CD4-positive, alpha-beta T cell treated with Interleukin-21 for 1 hour (primary cell): ENCODE measurements at regions not wholly inside any gene's neighbourhood (a gene's known extent, or its start where the extent isn't known, plus 50 kb on each side); places are given as distances from the start of the nearest gene placed in this dataset.

ENCODE experiments used
- DNase-seq: peaks from one replicate; pipeline ENCODE4 v3.0.0-alpha.2; 2020

- no peak for DNase-seq
Observed at GRCh38 chr6:109295109-109295773, 87.0 kb downstream of the CD164 start.

- DNase-seq, result no peak
Observed at GRCh38 chr6:109292983-109293586, 89.2 kb downstream of the CD164 start.

GRCh38 chr6:109292420-109292819, 89.8 kb downstream of the CD164 start:
- no peak for DNase-seq

GRCh38 chr6:109291902-109292301, 90.4 kb downstream of the CD164 start:
- no peak for DNase-seq

GRCh38 chr6:109290143-109290931, 91.9 kb downstream of the CD164 start:
- no peak for DNase-seq

- DNase-seq, result no peak
Observed at GRCh38 chr6:109285366-109285765, 96.9 kb downstream of the CD164 start.

GRCh38 chr6:109284675-109285074, 97.6 kb downstream of the CD164 start:
- no peak for DNase-seq

- no peak for DNase-seq
Observed at GRCh38 chr6:109282756-109283155, 99.5 kb downstream of the CD164 start.

GRCh38 chr6:109279628-109280027, 102.6 kb downstream of the CD164 start:
- DNase-seq, result no peak

GRCh38 chr6:109271622-109272021, 110.6 kb downstream of the CD164 start:
- DNase-seq, result no peak

- DNase-seq, result no peak
Observed at GRCh38 chr6:109269953-109270517, 112.2 kb downstream of the CD164 start.

- DNase-seq, result no peak
Observed at GRCh38 chr6:109269057-109269456, 113.2 kb downstream of the CD164 start.

- DNase-seq, result no peak
Observed at GRCh38 chr6:109265530-109265929, 116.7 kb downstream of the CD164 start.

GRCh38 chr6:109263873-109264700, 118.2 kb downstream of the CD164 start:
- no peak for DNase-seq

- DNase-seq, result no peak
Observed at GRCh38 chr6:109262261-109262660, 120.0 kb downstream of the CD164 start.

GRCh38 chr6:109261811-109262210, 120.5 kb downstream of the CD164 start:
- DNase-seq, result no peak

- no peak for DNase-seq
Observed at GRCh38 chr6:109260701-109261100, 121.6 kb downstream of the CD164 start.

- DNase-seq, result no peak
Observed at GRCh38 chr6:109260126-109260525, 122.1 kb downstream of the CD164 start.

- no peak for DNase-seq
Observed at GRCh38 chr6:109258129-109258528, 124.1 kb downstream of the CD164 start.

- DNase-seq, result no peak
Observed at GRCh38 chr6:109257494-109257893, 124.8 kb downstream of the CD164 start.

- no peak for DNase-seq
Observed at GRCh38 chr6:109255946-109256640, 126.2 kb downstream of the CD164 start.

GRCh38 chr6:109255087-109255486, 127.2 kb downstream of the CD164 start:
- no peak for DNase-seq
